ENCODE measurements at regions not wholly inside any gene's neighbourhood (a gene's known extent, or its start where the extent isn't known, plus 50 kb on each side); places are given as distances from the start of the nearest gene placed in this dataset.

- Histone ChIP-seq H3K9me3 (ENCODE audit: control insufficient read depth, insufficient read depth, low read depth, low read length) (no peaks in the 10 kb centered on the region), H3K4me3 (replicated peaks in 1 of 4; ENCODE audit: control extremely low read depth in 1 of 4, insufficient read depth in 1 of 4, low read depth in 3 of 4, low read length in 4 of 4) (no peak overlapping the region), H3K27me3 (ENCODE audit: control insufficient read depth, insufficient read depth, low read length) (no peaks in the 10 kb centered on the region), H3K9ac (ENCODE audit: insufficient read depth, low read length) (no peak overlapping the region), H3K4me2 (ENCODE audit: extremely low read depth, insufficient read depth, low read length) (no peak overlapping the region), H3K36me3 (ENCODE audit: control insufficient read depth, insufficient read depth, low read length) (no peaks in the 10 kb centered on the region), H3K4me1 (ENCODE audit: control insufficient read depth, extremely low read depth, insufficient read depth, low read length) (no peaks in the 10 kb centered on the region), H3K79me2 (ENCODE audit: control insufficient read depth, insufficient read depth, low read length) (no peaks in the 10 kb centered on the region), H3K27ac (ENCODE audit: insufficient read depth, low read length) (no peak overlapping the region), H2AFZ (ENCODE audit: low read length) (no peak overlapping the region), H4K20me1 (ENCODE audit: control insufficient read depth, extremely low read depth, insufficient read depth, low read length) (no peaks in the 10 kb centered on the region)
- peak in 1 of 2 donors; percentile 75 for DNase-seq (ENCODE audit: low read depth in 2 of 2)
- TF ChIP-seq CTCF (conservative IDR thresholded peaks at IDR 0.05 in 1 of 2, IDR thresholded peaks at IDR 0.05 in 1 of 2; ENCODE audit: low read depth in 1 of 2, low read length in 2 of 2) (no peak), EZH2 (IDR thresholded peaks at IDR 0.05; ENCODE audit: low read length, missing control alignments) (no peak)
These were observed 197.1 kb upstream of the TPM1 start for GRCh38 chr15:62845241-62846126.

- TF ChIP-seq EZH2 (IDR thresholded peaks at IDR 0.05; ENCODE audit: low read length, missing control alignments) (no peak), CTCF (conservative IDR thresholded peaks at IDR 0.05 in 1 of 2, IDR thresholded peaks at IDR 0.05 in 1 of 2; ENCODE audit: low read depth in 1 of 2, low read length in 2 of 2) (no peak)
- Histone ChIP-seq H2AFZ (ENCODE audit: low read length) (no peak overlapping the region), H3K4me3 (replicated peaks in 1 of 4; ENCODE audit: control extremely low read depth in 1 of 4, insufficient read depth in 1 of 4, low read depth in 3 of 4, low read length in 4 of 4) (no peak overlapping the region), H3K9ac (ENCODE audit: insufficient read depth, low read length) (no peak overlapping the region), H3K36me3 (ENCODE audit: control insufficient read depth, insufficient read depth, low read length) (no peaks in the 10 kb centered on the region), H4K20me1 (ENCODE audit: control insufficient read depth, extremely low read depth, insufficient read depth, low read length) (no peaks in the 10 kb centered on the region), H3K27ac (ENCODE audit: insufficient read depth, low read length) (no peak overlapping the region), H3K4me1 (ENCODE audit: control insufficient read depth, extremely low read depth, insufficient read depth, low read length) (no peaks in the 10 kb centered on the region), H3K79me2 (ENCODE audit: control insufficient read depth, insufficient read depth, low read length) (no peaks in the 10 kb centered on the region), H3K9me3 (ENCODE audit: control insufficient read depth, insufficient read depth, low read depth, low read length) (no peaks in the 10 kb centered on the region), H3K27me3 (ENCODE audit: control insufficient read depth, insufficient read depth, low read length) (no peaks in the 10 kb centered on the region), H3K4me2 (ENCODE audit: extremely low read depth, insufficient read depth, low read length) (no peak overlapping the region)
- no peak for DNase-seq (ENCODE audit: low read depth in 2 of 2)
These were observed 196.3 kb upstream of the TPM1 start for GRCh38 chr15:62846131-62846804.

- H3K4me3 ChIP-seq (replicated peaks in 1 of 4; ENCODE audit: control extremely low read depth in 1 of 4, insufficient read depth in 1 of 4, low read depth in 3 of 4, low read length in 4 of 4): no peak overlapping the region
- no peak for TF ChIP-seq CTCF (conservative IDR thresholded peaks at IDR 0.05 in 1 of 2, IDR thresholded peaks at IDR 0.05 in 1 of 2; ENCODE audit: low read depth in 1 of 2, low read length in 2 of 2)
- TF ChIP-seq EZH2 (IDR thresholded peaks at IDR 0.05; ENCODE audit: low read length, missing control alignments): no peak
- no peak overlapping the region for H3K4me2 ChIP-seq (ENCODE audit: extremely low read depth, insufficient read depth, low read length)
- H3K27me3 ChIP-seq (ENCODE audit: control insufficient read depth, insufficient read depth, low read length): no peaks in the 10 kb centered on the region
- no peak overlapping the region for H3K9ac ChIP-seq (ENCODE audit: insufficient read depth, low read length)
- H3K36me3 ChIP-seq (ENCODE audit: control insufficient read depth, insufficient read depth, low read length): no peaks in the 10 kb centered on the region
- H3K4me1 ChIP-seq (ENCODE audit: control insufficient read depth, extremely low read depth, insufficient read depth, low read length): no peaks in the 10 kb centered on the region
- no peak for DNase-seq (ENCODE audit: low read depth in 2 of 2)
- H3K27ac ChIP-seq (ENCODE audit: insufficient read depth, low read length): no peak overlapping the region
- no peaks in the 10 kb centered on the region for H3K9me3 ChIP-seq (ENCODE audit: control insufficient read depth, insufficient read depth, low read depth, low read length)
- H4K20me1 ChIP-seq (ENCODE audit: control insufficient read depth, extremely low read depth, insufficient read depth, low read length): no peaks in the 10 kb centered on the region
- H2AFZ ChIP-seq (ENCODE audit: low read length): no peak overlapping the region
- H3K79me2 ChIP-seq (ENCODE audit: control insufficient read depth, insufficient read depth, low read length): no peaks in the 10 kb centered on the region
These were observed 195.6 kb upstream of the TPM1 start for GRCh38 chr15:62846805-62847495.

All from fibroblast of lung (primary cell).